ENCODE measurements at regions not wholly inside any gene's neighbourhood (a gene's known extent, or its start where the extent isn't known, plus 50 kb on each side); places are given as distances from the start of the nearest gene placed in this dataset.

GRCh38 chr5:154608531-154609011 is 130.5 kb upstream of the HAND1 start:
- DNase-seq (ENCODE audit: low read depth in 1 of 2, low spot score in 1 of 2) (no peak), FAIRE-seq (no peak), ATAC-seq (no peak)
- POLR2A ChIA-PET, result no interaction called here
- no peak overlapping the region for H3K4me2 ChIP-seq
- peaks cover 8% of the 10 kb centered on the region; the same call in 1 of the 3 replicates for H3K4me1 ChIP-seq
- WGBS (ENCODE audit: missing lambda C conversion rate), result 66% methylated on average over 7 of the region's 7 CpGs
- no peak overlapping the region; a peak in 1 of 6 replicates for H3K27ac ChIP-seq
- no peak overlapping the region for H3K4me3 ChIP-seq
- H3K9me3 ChIP-seq, result no peaks in the 10 kb centered on the region
- CTCF ChIA-PET, result interaction anchor here (0.8 to 10.3 kb wide), 15 partner anchors 9 to 634 kb away, joined by 3 to 304 read pairs (median 6); no protein-coding TSS in a partner anchor
- no peak for TF ChIP-seq RFX5 (IDR thresholded peaks at IDR 0.05)
- TF ChIP-seq ZC3H11A (IDR thresholded peaks at IDR 0.05), result no peak
- TF ChIP-seq CHD4 (IDR thresholded peaks at IDR 0.05; ENCODE audit: borderline replicate concordance), result no peak

GRCh38 chr5:154607746-154608145 is 129.7 kb upstream of the HAND1 start:
- DNase-seq (ENCODE audit: low read depth in 1 of 2, low spot score in 1 of 2), result no peak
- ChIA-PET POLR2A (no interaction called here), CTCF (interaction anchor here (0.8 to 10.3 kb wide), 5 partner anchors 25 to 535 kb away, joined by 3 to 304 read pairs (median 6); no protein-coding TSS in a partner anchor)
- WGBS (ENCODE audit: missing lambda C conversion rate), result 92% methylated on average over 4 of the region's 4 CpGs
- FAIRE-seq, result no peak
- no peak for ATAC-seq
- Histone ChIP-seq H3K9me3 (no peaks in the 10 kb centered on the region), H3K4me3 (no peak overlapping the region), H3K27ac (no peak overlapping the region), H3K4me2 (no peak overlapping the region), H3K4me1 (peaks cover 8% of the 10 kb centered on the region; the same call in 1 of the 3 replicates)
- no peak for TF ChIP-seq RAD21 (conservative IDR thresholded peaks at IDR 0.05 in 1 of 2, IDR thresholded peaks at IDR 0.05 in 1 of 2)
- no peak for TF ChIP-seq JUNB (IDR thresholded peaks at IDR 0.05)
- TF ChIP-seq FOXS1 (CRISPR knock-in tag; IDR thresholded peaks at IDR 0.05), result no peak
- no peak for TF ChIP-seq FOSL2 (IDR thresholded peaks at IDR 0.05)
- no peak for TF ChIP-seq FOSL2 (CRISPR knock-in tag; IDR thresholded peaks at IDR 0.05)
- no peak for TF ChIP-seq BCL3 (IDR thresholded peaks at IDR 0.05)
- no peak for TF ChIP-seq POLR2A (IDR thresholded peaks at IDR 0.05; ENCODE audit: low read length)
- TF ChIP-seq KDM1A (IDR thresholded peaks at IDR 0.05; ENCODE audit: low read depth), result no peak
- no peak for TF ChIP-seq EHMT2 (IDR thresholded peaks at IDR 0.05; ENCODE audit: low read depth)
- TF ChIP-seq CHD2 (IDR thresholded peaks at IDR 0.05; ENCODE audit: low read length, partially characterized antibody), result no peak
- TF ChIP-seq HOXB13 (CRISPR knock-in tag; IDR thresholded peaks at IDR 0.05; ENCODE audit: low read depth), result no peak
- TF ChIP-seq RARB (CRISPR knock-in tag; IDR thresholded peaks at IDR 0.05), result no peak
- TF ChIP-seq CBX8 (IDR thresholded peaks at IDR 0.05), result no peak
- TF ChIP-seq TFCP2L1 (CRISPR knock-in tag; IDR thresholded peaks at IDR 0.05), result no peak
- TF ChIP-seq HEYL (CRISPR knock-in tag; IDR thresholded peaks at IDR 0.05), result no peak
- TF ChIP-seq RFX5 (IDR thresholded peaks at IDR 0.05), result no peak
- no peak for TF ChIP-seq JUN (IDR thresholded peaks at IDR 0.05)
- no peak for TF ChIP-seq MAFK (IDR thresholded peaks at IDR 0.05; ENCODE audit: partially characterized antibody)
- TF ChIP-seq ATOH8 (CRISPR knock-in tag; IDR thresholded peaks at IDR 0.05; ENCODE audit: low read depth), result no peak

GRCh38 chr5:154606246-154606645 is 128.2 kb upstream of the HAND1 start:
- no peak for DNase-seq (ENCODE audit: low read depth in 1 of 2, low spot score in 1 of 2)
- Histone ChIP-seq H3K27ac (no peak overlapping the region), H3K9me3 (no peaks in the 10 kb centered on the region), H3K4me2 (no peak overlapping the region), H3K4me1 (peaks cover 8% of the 10 kb centered on the region; the same call in 1 of the 3 replicates), H3K4me3 (no peak overlapping the region)
- FAIRE-seq, result no peak
- POLR2A ChIA-PET, result no interaction called here
- TF ChIP-seq HOXB13 (CRISPR knock-in tag; IDR thresholded peaks at IDR 0.05; ENCODE audit: low read depth) (no peak), USF2 (IDR thresholded peaks at IDR 0.05) (no peak), CHD2 (IDR thresholded peaks at IDR 0.05; ENCODE audit: low read length, partially characterized antibody) (no peak), HES2 (IDR thresholded peaks at IDR 0.05) (no peak), REST (IDR thresholded peaks at IDR 0.05) (no peak), NFE2L2 (conservative IDR thresholded peaks at IDR 0.05; ENCODE audit: low read length) (no peak)
- CTCF ChIA-PET, result interaction anchor here (0.8 to 10.3 kb wide), 4 partner anchors 15 to 141 kb away, joined by 3 to 304 read pairs (median 8); no protein-coding TSS in a partner anchor
- no peak for ATAC-seq
- 48% methylated on average over 4 of the region's 4 CpGs for WGBS (ENCODE audit: missing lambda C conversion rate)

Measured in A549 (cell line).